H1 (cell line): ENCODE measurements at regions not wholly inside any gene's neighbourhood (a gene's known extent, or its start where the extent isn't known, plus 50 kb on each side); places are given as distances from the start of the nearest gene placed in this dataset.
A peak's percentile ranks its signal among the peaks of the same experiment; 100 is the strongest.

Experiments
- CTCF ChIA-PET: fragments of 300-600 bp; sonication (Branson Sonifier 250); formaldehyde crosslinking; loops from one replicate; lab custom pipeline; 2021; ENCODE audit not compliant: partially characterized antibody; lab: Charles Lee
- POLR2A ChIA-PET: fragments of 300-600 bp; sonication (Branson Sonifier 250); formaldehyde crosslinking; loops from one replicate; lab custom pipeline; 2021; ENCODE audit warnings: inconsistent platforms; ENCODE audit not compliant: partially characterized antibody; lab: Charles Lee
- DNase-seq, 2 experiments: peaks; one replicate each; pipeline versions ENCODE4 v3.0.0 to v3.0.0-alpha.2; 2010 to 2022; ENCODE audit warnings: low spot score in 2 of 2, low read depth in 1 of 2, mixed read lengths in 1 of 2
- FAIRE-seq: peaks from 2 replicates; lab custom pipeline; 2011; peaks lifted over from hg19 to GRCh38; lab: Jason Lieb, UNC
- H2AFZ ChIP-seq: 2 replicates; pipeline ENCODE4 v1.8.1; 2012; ENCODE audit warnings: low read length, inconsistent platforms
- H2AK5ac ChIP-seq: 2 replicates; pipeline ENCODE4 v1.6.1; 2013; ENCODE audit warnings: low read depth, low read length
- H2BK120ac ChIP-seq: replicated peaks from 2 replicates; pipeline ENCODE3; 2013; ENCODE audit warnings: low read depth, low read length, inconsistent platforms
- H2BK12ac ChIP-seq: 2 replicates; pipeline ENCODE4 v1.6.1; 2013; ENCODE audit warnings: low read depth, low read length
- H2BK15ac ChIP-seq: 2 replicates; pipeline ENCODE4 v1.6.1; 2013; ENCODE audit warnings: low read length
- H2BK20ac ChIP-seq: 2 replicates; pipeline ENCODE4 v1.6.1; 2013; ENCODE audit warnings: low read length
- H2BK5ac ChIP-seq: 2 replicates; pipeline ENCODE4 v1.6.1; 2013; ENCODE audit warnings: low read depth, low read length
- H3K14ac ChIP-seq: 2 replicates; pipeline ENCODE4 v1.6.1; 2013; ENCODE audit warnings: inconsistent platforms; ENCODE audit not compliant: insufficient read length
- H3K18ac ChIP-seq: 2 replicates; pipeline ENCODE4 v1.6.1; 2013; ENCODE audit warnings: low read length; ENCODE audit errors: extremely low read depth
- H3K23ac ChIP-seq: 2 replicates; pipeline ENCODE4 v1.6.1; 2013; ENCODE audit warnings: inconsistent platforms; ENCODE audit not compliant: insufficient read length
- H3K23me2 ChIP-seq: 2 replicates; pipeline ENCODE4 v1.6.1; 2013; ENCODE audit warnings: low read depth, low read length
- H3K27ac ChIP-seq: 2 replicates; pipeline ENCODE4 v1.6.1; 2011; ENCODE audit warnings: low read depth, low read length, inconsistent platforms
- H3K27me3 ChIP-seq, 4 experiments: replicated peaks in 1 of 4; 1 replicate in 1 of 4; 2 replicates in 3 of 4; pipeline versions ENCODE4 v1.6.1 to v1.8.1; 2011 to 2013; ENCODE audit warnings: low read length in 3 of 4, mild to moderate bottlenecking in 3 of 4, inconsistent platforms in 2 of 4, mixed read lengths in 2 of 4, moderate library complexity in 1 of 4; ENCODE audit not compliant: control insufficient read depth in 3 of 4, insufficient read depth in 3 of 4; ENCODE audit errors: extremely low read depth in 1 of 4
- H3K36me3 ChIP-seq, 4 experiments: 2 replicates each; pipeline versions ENCODE4 v1.6.1 to v1.8.1; 2011 to 2013; ENCODE audit warnings: mild to moderate bottlenecking in 4 of 4, low read length in 3 of 4, moderate library complexity in 2 of 4, control low read depth in 1 of 4, inconsistent platforms in 1 of 4; ENCODE audit not compliant: insufficient read depth in 4 of 4, control insufficient read depth in 2 of 4
- H3K4ac ChIP-seq: replicated peaks from 2 replicates; pipeline ENCODE3; 2013; ENCODE audit warnings: low read length, low read depth, mixed read lengths, inconsistent platforms; ENCODE audit not compliant: insufficient read length
- H3K4me1 ChIP-seq, 4 experiments: replicated peaks in 1 of 4; 1 replicate in 1 of 4; 2 replicates in 3 of 4; pipeline versions ENCODE4 v1.6.1 to v1.8.1; 2011 to 2013; ENCODE audit warnings: low read length in 3 of 4, inconsistent platforms in 2 of 4, mixed read lengths in 1 of 4; ENCODE audit not compliant: insufficient read depth in 4 of 4, control insufficient read depth in 3 of 4
- H3K4me2 ChIP-seq, 2 experiments: 2 replicates each; pipeline versions ENCODE4 v1.6.1 to v1.8.1; 2011 to 2013; ENCODE audit warnings: low read depth in 2 of 2, low read length in 2 of 2, control low read depth in 1 of 2, inconsistent platforms in 1 of 2, mild to moderate bottlenecking in 1 of 2; ENCODE audit not compliant: insufficient read depth in 1 of 2
- H3K4me3 ChIP-seq, 4 experiments: fragments of 200-600, 300-600 bp in 1 of 4; sonication (generic), shearing (Covaris generic), sonication (Bioruptor Twin) in 1 of 4; 2 replicates each; pipeline versions ENCODE4 v1.5.1 to v1.8.1; 2011 to 2016; ENCODE audit warnings: low read length in 4 of 4, low read depth in 3 of 4, control low read depth in 2 of 4, inconsistent platforms in 2 of 4, mild to moderate bottlenecking in 2 of 4, mixed read lengths in 1 of 4, moderate library complexity in 1 of 4; ENCODE audit not compliant: insufficient read depth in 2 of 4; ENCODE audit errors: extremely low read depth in 1 of 4
- H3K56ac ChIP-seq: replicated peaks from 2 replicates; pipeline ENCODE3; 2013; ENCODE audit warnings: low read depth, mild to moderate bottlenecking, mixed read lengths, low read length, inconsistent platforms; ENCODE audit not compliant: insufficient read length
- H3K79me1 ChIP-seq: 2 replicates; pipeline ENCODE4 v1.6.1; 2013; ENCODE audit warnings: low read depth, low read length, control low read depth
- H3K79me2 ChIP-seq, 2 experiments: 2 replicates each; pipeline versions ENCODE4 v1.6.1 to v1.8.1; 2012 to 2013; ENCODE audit warnings: low read length in 2 of 2, mild to moderate bottlenecking in 2 of 2, inconsistent platforms in 1 of 2; ENCODE audit not compliant: insufficient read depth in 2 of 2, control insufficient read depth in 1 of 2
- H3K9ac ChIP-seq, 4 experiments: replicated peaks in 1 of 4; 1 replicate in 1 of 4; 2 replicates in 3 of 4; pipeline versions ENCODE4 v1.6.1 to v1.8.1; 2011 to 2013; ENCODE audit warnings: low read depth in 3 of 4, low read length in 3 of 4, control low read depth in 2 of 4, mild to moderate bottlenecking in 2 of 4, moderate library complexity in 2 of 4, inconsistent platforms in 1 of 4; ENCODE audit errors: extremely low read depth in 1 of 4
- H3K9me3 ChIP-seq, 2 experiments: 2 replicates each; pipeline versions ENCODE4 v1.6.1 to v1.8.1; 2012 to 2013; ENCODE audit warnings: mild to moderate bottlenecking in 2 of 2, moderate library complexity in 2 of 2, control low read depth in 1 of 2, inconsistent platforms in 1 of 2, low read depth in 1 of 2, low read length in 1 of 2, mixed read lengths in 1 of 2; ENCODE audit not compliant: insufficient read depth in 2 of 2
- H4K20me1 ChIP-seq, 2 experiments: replicated peaks in 1 of 2; 2 replicates each; pipeline versions ENCODE3 to v1.8.1; 2011 to 2013; ENCODE audit warnings: inconsistent platforms in 2 of 2, low read length in 2 of 2, mild to moderate bottlenecking in 1 of 2; ENCODE audit not compliant: insufficient read depth in 2 of 2, control insufficient read depth in 1 of 2
- H4K5ac ChIP-seq: 2 replicates; pipeline ENCODE4 v1.6.1; 2013; ENCODE audit warnings: low read length, low read depth, mixed read lengths, inconsistent platforms; ENCODE audit not compliant: insufficient read length
- H4K8ac ChIP-seq: 2 replicates; pipeline ENCODE4 v1.8.0; 2013; ENCODE audit warnings: mild to moderate bottlenecking, moderate library complexity, low read length, inconsistent platforms; ENCODE audit not compliant: insufficient read depth; ENCODE audit errors: extremely low read depth
- H4K91ac ChIP-seq: replicated peaks from 2 replicates; pipeline ENCODE3; 2013; ENCODE audit warnings: low read length, mixed read lengths, inconsistent platforms; ENCODE audit not compliant: insufficient read length
- FOSL1 ChIP-seq: IDR thresholded peaks from 2 replicates; pipeline ENCODE4 v1.6.1; 2011; ENCODE audit warnings: mild to moderate bottlenecking, low read depth, low read length, moderate library complexity; ENCODE audit not compliant: insufficient read depth
- NANOG ChIP-seq: IDR thresholded peaks from 2 replicates; pipeline ENCODE4 v1.6.1; 2011; ENCODE audit warnings: low read length, low read depth, mild to moderate bottlenecking, inconsistent platforms; ENCODE audit not compliant: insufficient read depth, poor library complexity, severe bottlenecking
- PHF8 ChIP-seq: fragments of 200-600 bp; sonication (generic); conservative IDR thresholded peaks from 2 replicates; pipeline ENCODE4 v1.7.1; 2012; ENCODE audit warnings: low read depth, mild to moderate bottlenecking, inconsistent platforms, low read length, moderate library complexity
- TCF12 ChIP-seq: IDR thresholded peaks from 2 replicates; pipeline ENCODE4 v1.6.1; 2011; ENCODE audit warnings: low read depth, mild to moderate bottlenecking, low read length
- YY1 ChIP-seq: IDR thresholded peaks from 2 replicates; pipeline ENCODE4 v1.6.1; 2011; ENCODE audit warnings: low read depth, mild to moderate bottlenecking, low read length
- WGBS, 2 experiments: shearing (Covaris generic) in 1 of 2; methylation state at CpG; one replicate each; pipeline versions ENCODE4 v1.1.6 to v1.1.7; 2013 to 2015; ENCODE audit warnings: low lambda C conversion rate in 2 of 2, mixed read lengths in 2 of 2, inconsistent platforms in 1 of 2, low coverage in 1 of 2, missing lambda C conversion rate in 1 of 2; ENCODE audit not compliant: insufficient replicate concordance in 2 of 2, insufficient coverage in 1 of 2, insufficient read length in 1 of 2; ENCODE audit errors: extremely low coverage in 1 of 2, missing lambda C conversion rate in 1 of 2; 5-methylcytosine and 5-hydroxymethylcytosine counted together
- TF ChIP-seq, protein P1 (sequence below): IDR thresholded peaks from 2 replicates; pipeline ENCODE4 v1.6.1; 2012; ENCODE audit warnings: low read length, inconsistent platforms
- TF ChIP-seq, protein P2 (sequence below): IDR thresholded peaks from 2 replicates; pipeline ENCODE4 v1.6.1; 2012; ENCODE audit warnings: inconsistent platforms
- TF ChIP-seq, protein P3 (sequence below): IDR thresholded peaks from 2 replicates; pipeline ENCODE4 v1.6.1; 2011; ENCODE audit warnings: low read depth, mild to moderate bottlenecking, low read length; ENCODE audit not compliant: insufficient read depth

DNA sequence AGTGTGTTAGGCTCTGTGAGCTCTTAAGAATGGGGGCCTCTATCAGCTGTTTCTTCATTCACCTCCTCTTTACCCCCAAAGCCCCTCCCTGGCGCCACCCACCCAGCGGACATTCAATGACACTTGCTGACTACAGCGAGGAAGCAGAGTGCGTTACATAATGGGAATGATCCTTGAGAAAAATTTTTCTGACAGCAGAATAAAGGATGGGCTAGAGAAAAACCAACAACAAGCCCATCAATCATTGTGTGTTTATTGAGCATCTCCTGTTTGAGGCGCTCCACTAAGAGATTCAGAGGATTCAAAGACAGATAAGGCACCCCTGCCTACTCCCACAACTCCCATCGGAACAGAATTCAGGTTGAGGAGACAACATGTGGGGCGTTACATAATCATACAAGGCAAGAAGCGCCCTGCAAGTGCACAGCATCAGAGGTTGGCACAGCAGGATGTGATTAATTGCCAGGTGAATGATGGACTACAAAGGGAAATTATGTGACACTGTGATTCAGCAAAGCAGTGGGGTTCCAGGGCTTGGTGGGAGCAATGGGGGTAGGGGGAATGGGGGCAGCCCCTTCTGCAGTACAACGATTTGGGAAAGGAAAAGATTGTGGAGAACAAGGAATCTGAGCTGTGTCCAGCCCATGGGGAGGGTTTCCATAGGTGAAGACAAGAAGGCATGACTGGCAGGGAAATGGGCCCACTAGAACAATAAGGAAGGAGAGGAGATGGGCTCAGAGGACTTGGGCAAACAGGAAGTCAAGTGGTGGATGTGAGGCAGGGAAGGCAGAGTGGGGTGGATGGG lies 141.3 kb upstream of the ATP2B2 start:
- TF ChIP-seq FOSL1 (no peak), NANOG (no peak), TCF12 (no peak), YY1 (no peak), PHF8 (no peak)
- TF ChIP-seq, protein P1, sequence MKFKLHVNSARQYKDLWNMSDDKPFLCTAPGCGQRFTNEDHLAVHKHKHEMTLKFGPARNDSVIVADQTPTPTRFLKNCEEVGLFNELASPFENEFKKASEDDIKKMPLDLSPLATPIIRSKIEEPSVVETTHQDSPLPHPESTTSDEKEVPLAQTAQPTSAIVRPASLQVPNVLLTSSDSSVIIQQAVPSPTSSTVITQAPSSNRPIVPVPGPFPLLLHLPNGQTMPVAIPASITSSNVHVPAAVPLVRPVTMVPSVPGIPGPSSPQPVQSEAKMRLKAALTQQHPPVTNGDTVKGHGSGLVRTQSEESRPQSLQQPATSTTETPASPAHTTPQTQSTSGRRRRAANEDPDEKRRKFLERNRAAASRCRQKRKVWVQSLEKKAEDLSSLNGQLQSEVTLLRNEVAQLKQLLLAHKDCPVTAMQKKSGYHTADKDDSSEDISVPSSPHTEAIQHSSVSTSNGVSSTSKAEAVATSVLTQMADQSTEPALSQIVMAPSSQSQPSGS = no peak
- TF ChIP-seq, protein P2, sequence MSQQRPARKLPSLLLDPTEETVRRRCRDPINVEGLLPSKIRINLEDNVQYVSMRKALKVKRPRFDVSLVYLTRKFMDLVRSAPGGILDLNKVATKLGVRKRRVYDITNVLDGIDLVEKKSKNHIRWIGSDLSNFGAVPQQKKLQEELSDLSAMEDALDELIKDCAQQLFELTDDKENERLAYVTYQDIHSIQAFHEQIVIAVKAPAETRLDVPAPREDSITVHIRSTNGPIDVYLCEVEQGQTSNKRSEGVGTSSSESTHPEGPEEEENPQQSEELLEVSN = no peak
- TF ChIP-seq, protein P3, sequence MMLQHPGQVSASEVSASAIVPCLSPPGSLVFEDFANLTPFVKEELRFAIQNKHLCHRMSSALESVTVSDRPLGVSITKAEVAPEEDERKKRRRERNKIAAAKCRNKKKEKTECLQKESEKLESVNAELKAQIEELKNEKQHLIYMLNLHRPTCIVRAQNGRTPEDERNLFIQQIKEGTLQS = no peak
- H4K8ac ChIP-seq = no peak overlapping the region
- FAIRE-seq (no peak), DNase-seq (peak in 1 of 2 experiments; percentile 17)
- H3K9me3 ChIP-seq = no peaks in the 10 kb centered on the region
- ChIA-PET POLR2A (no interaction called here), CTCF (interaction anchor here (0.5 to 1.1 kb wide), 2 partner anchors 183 to 308 kb away, joined by 3 to 4 read pairs; no protein-coding TSS in a partner anchor)
- no peak overlapping the region for H3K23ac ChIP-seq
- H2BK5ac ChIP-seq = no peak overlapping the region
- no peaks in the 10 kb centered on the region for H3K36me3 ChIP-seq
- H2BK20ac ChIP-seq = no peak overlapping the region
- H3K9ac ChIP-seq = no peak overlapping the region
- H2BK120ac ChIP-seq = no peak overlapping the region
- no peak overlapping the region for H2BK15ac ChIP-seq
- H2AFZ ChIP-seq = no peak overlapping the region
- H3K79me1 ChIP-seq = no peaks in the 10 kb centered on the region
- no peak overlapping the region for H3K4me2 ChIP-seq
- 98% methylated on average over 9 of the region's 9 CpGs; no CpG with 5 or more reads in 1 of the 2 experiments for WGBS, 2 experiments
- no peak overlapping the region for H3K4ac ChIP-seq
- no peak overlapping the region for H3K14ac ChIP-seq
- H3K56ac ChIP-seq = no peak overlapping the region
- no peak overlapping the region for H3K4me3 ChIP-seq
- H3K23me2 ChIP-seq = peaks cover 6% of the 10 kb centered on the region; the same call in 1 of the 2 replicates
- no peak overlapping the region for H2AK5ac ChIP-seq
- H3K79me2 ChIP-seq = no peaks in the 10 kb centered on the region
- no peak overlapping the region for H4K91ac ChIP-seq
- 0 out of 2 replicates have a peak overlapping the region, but pooled peaks have one; percentile 3 for H2BK12ac ChIP-seq
- no peak overlapping the region for H3K27ac ChIP-seq
- H3K27me3 ChIP-seq = no peaks in the 10 kb centered on the region; a peak in 2 of 7 replicates
- no peak overlapping the region for H4K5ac ChIP-seq
- H4K20me1 ChIP-seq = no peaks in the 10 kb centered on the region
- no peaks in the 10 kb centered on the region for H3K4me1 ChIP-seq
- H3K18ac ChIP-seq = no peak overlapping the region
